ENCODE measurements at regions not wholly inside any gene's neighbourhood (a gene's known extent, or its start where the extent isn't known, plus 50 kb on each side); places are given as distances from the start of the nearest gene placed in this dataset.
A peak's percentile ranks its signal among the peaks of the same experiment; 100 is the strongest.

DNA sequence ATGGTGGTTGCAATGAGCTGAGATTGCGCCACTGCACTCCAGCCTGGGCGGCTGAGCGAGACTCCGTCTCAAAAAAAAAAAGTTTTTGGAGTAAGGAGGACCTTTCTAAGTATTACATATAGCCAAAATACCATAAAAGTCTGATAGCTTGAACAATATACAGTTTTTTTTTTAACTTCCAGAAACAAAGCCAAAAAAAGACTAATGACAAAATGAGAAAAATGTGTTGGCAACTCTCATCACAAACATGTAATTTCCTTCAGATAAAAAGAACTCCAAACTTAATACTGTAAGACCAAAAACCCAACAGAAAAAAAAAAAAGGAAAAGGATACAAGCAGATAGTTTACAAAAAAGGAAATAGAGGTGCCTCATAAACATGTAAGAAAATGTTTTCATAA is 68.2 kb upstream of the MED4 start:
- no peak overlapping the region for H3K27ac ChIP-seq
- no peak for TF ChIP-seq CTCF (conservative IDR thresholded peaks at IDR 0.05)

- no peak for TF ChIP-seq CTCF (conservative IDR thresholded peaks at IDR 0.05)
- no peak overlapping the region for H3K27ac ChIP-seq
Measured at GRCh38 chr13:48162217-48162616, 67.3 kb upstream of the MED4 start.

DNA sequence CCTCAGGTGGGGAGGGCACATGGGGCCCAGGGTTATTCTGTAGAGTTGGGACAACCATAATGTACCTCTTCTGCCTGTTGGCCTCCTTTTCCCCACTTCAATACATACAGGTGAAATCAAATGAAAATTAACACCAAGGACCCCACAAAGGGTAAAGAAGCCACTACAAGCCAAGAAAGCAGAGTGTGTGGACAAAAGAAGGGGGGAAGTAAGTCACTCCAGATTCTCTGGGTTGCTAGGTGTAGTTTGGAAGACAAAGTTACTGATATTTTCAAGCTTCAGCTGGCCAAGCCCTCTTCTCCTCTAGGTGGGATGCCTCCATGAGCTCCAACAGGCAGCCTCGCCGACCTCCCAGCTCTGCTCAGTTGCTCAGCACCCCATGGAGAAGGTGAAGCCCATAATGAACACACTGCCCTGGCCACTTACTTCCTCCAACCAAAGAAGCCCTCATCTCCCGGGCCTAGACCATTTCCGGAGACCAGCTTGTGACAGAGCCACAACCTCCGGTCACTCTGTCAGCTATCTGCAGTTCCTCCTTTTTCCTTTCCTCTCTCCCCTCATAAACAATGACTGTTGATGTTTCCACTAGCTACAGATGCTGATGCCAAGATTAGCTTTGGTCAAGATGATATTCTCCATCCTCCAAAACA is 66.8 kb upstream of the MED4 start:
- TF ChIP-seq CTCF (conservative IDR thresholded peaks at IDR 0.05) = no peak
- H3K27ac ChIP-seq = no peak overlapping the region

DNA sequence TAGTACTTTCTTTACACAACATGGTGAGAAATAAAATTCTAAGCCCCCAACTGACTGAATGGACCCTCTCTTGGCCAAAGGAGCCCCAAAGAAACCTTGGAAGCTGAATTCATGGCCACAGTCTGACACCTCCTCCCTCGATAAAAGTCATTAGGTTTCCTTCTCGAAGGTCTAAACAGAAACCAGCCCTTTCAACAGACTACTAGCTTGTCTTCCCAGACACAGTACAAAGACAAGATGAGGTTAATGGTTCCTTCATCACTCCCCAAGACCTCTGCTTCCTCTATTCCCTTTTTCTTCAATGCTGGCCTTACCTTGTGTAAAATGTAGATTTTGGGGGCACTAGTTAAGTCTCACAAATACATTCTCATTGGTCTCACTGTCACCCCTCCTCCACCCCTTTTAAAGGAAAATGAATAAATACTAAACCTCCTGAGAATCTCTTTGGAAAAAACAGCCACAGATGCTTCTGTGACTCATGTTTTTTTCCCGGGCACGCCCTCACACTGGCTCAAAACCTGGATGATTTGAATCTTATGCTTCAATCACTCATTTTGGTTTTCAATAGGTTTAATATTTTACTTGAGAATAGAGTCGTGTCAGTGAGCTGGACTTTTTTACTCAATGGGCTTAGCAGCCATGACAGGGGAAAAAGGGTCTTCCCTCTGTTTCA is 65.8 kb upstream of the MED4 start:
- no peak for TF ChIP-seq CTCF (conservative IDR thresholded peaks at IDR 0.05)
- H3K27ac ChIP-seq = no peak overlapping the region

DNA sequence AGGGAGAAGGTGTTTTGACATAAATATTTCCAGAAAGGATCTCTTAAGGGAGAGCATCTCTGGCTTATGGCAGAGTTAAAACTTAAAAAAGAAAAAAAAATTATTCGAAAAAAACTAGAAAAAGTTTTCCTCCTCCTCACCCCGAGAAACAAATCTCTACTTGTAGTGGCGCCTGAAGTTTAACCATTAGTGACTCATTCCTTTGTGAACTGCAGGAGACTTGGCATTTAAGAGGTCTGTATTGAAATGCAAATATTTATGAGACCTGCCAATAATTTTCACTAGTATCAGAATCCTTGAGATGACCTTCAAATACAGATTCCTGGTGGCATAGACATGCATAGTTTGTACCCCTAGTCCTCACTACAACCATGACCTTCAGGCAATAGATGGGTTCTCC is 64.9 kb upstream of the MED4 start:
- no peak for TF ChIP-seq CTCF (conservative IDR thresholded peaks at IDR 0.05)
- H3K27ac ChIP-seq = peak overlapping the region; percentile 73; the same call in 1 of the 2 replicates

DNA sequence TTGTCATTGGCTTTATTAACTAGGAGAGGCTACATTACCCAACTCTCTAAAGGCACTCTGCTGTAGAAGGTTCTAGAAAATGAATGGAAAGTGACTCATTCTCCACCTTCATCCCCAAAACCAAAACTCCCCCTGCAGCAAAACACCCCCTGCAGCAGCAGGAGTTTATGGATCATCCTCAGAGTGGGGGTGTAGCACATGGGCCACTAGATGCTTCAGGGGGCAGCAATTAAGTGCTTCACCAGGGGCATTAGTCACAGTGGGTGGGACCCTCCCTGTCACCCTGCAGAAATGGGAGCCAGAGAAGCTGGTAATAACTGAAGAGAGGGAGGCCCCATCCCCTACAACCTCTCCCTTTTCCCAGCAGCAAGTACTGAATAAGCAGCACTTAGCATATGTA is 64.5 kb upstream of the MED4 start:
- peak overlapping the region; percentile 73 for H3K27ac ChIP-seq
- TF ChIP-seq CTCF (conservative IDR thresholded peaks at IDR 0.05) = no peak

DNA sequence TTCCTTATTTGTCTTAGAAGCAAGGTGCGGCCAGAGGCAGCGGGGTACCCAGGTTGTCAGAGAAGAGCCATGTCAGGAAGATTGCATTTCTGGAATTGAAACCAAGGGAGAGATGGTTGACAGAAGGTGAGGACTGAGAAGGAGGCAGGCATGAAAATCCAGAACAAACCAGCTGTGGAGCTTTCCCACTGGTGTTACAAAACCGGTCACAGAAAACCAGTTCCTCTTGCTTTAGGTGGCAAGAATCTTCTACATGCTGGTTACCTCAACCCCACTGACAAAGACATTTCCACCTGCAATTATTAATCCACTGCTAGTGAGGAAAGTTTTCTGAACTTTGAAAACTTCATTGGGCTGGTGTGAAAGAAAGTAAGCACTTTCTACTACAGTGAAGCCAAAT is 64.0 kb upstream of the MED4 start:
- TF ChIP-seq CTCF (conservative IDR thresholded peaks at IDR 0.05) = no peak
- H3K27ac ChIP-seq = peak overlapping the region; percentile 73

Data from VCaP (cell line).